Loucy (cell line): ENCODE measurements at regions not wholly inside any gene's neighbourhood (a gene's known extent, or its start where the extent isn't known, plus 50 kb on each side); places are given as distances from the start of the nearest gene placed in this dataset.

Experiments
- CTCF ChIP-seq: fragments of 200-600 bp; sonication (generic); conservative IDR thresholded peaks from 2 replicates; pipeline ENCODE4 v1.5.1; 2014; ENCODE audit warnings: mild to moderate bottlenecking, antibody characterized with exemption, low read length
- EZH2phosphoT487 ChIP-seq: fragments of 200-600 bp; IDR thresholded peaks from 2 replicates; pipeline ENCODE4 v1.6.1; 2018; ENCODE audit warnings: antibody characterized with exemption, mild to moderate bottlenecking, moderate library complexity, borderline replicate concordance

- TF ChIP-seq CTCF: no peak
- TF ChIP-seq EZH2phosphoT487: no peak
Observed at GRCh38 chr18:61199171-61199848, 133.9 kb upstream of the CDH20 start.
